RKO (cell line): ENCODE measurements at regions not wholly inside any gene's neighbourhood (a gene's known extent, or its start where the extent isn't known, plus 50 kb on each side); places are given as distances from the start of the nearest gene placed in this dataset.

Experiments used
- DNase-seq: peaks from one replicate; pipeline ENCODE4 v3.0.0-alpha.2; 2016; ENCODE audit warnings: low spot score

DNA sequence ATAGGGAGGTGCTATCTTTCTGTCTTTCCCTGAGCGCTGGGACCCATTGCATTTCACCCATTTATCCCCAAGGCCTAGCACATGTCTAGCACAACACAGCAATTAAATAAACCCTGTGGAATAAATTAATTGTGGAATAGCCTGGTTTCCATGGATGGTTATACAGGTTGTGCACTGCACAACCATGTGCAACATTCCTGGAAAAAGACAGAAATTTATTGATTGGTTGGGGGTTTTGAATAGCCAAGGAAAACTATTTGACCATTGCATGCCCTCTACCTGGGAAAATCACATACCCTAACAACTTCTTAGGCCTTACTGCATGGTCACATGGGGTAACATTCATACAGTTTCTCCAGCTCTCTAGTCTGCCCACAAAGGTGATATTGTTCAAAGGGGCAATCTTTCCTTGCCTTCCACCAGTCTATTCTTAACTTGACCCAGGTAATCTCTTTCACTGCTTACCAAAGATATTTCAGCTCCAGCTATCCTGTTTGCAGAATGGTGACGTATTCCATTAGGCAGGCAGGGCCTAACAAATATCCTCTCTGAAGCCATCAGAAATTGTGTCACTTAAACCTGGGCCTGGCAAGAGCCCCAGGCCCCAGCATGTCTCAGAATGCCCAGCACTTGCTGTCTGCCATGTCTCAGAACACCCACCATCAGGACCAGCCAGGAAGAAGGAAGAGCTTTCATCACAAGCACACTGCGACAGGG, 157.9 kb upstream of the RAB4A start:
- DNase-seq: no peak

DNA sequence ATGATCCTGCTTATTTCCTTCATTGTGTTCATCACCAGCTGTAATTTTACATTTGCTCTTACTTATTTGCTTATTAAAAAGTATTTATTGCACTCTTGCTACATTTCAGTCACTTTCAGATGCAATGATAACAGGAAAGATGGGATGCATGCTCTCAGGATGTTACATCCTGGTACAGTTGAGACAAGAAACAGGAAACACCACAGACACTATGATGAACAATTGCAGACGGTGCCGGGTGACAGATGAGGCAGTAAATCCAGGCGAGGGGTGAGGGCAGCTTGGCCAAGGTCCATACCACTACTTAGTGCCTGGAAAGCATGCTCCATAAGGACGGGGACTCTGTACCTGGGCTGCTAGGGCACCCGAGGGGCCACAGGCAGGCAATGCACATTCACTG, 156.6 kb upstream of the RAB4A start:
- DNase-seq: no peak

- no peak for DNase-seq
Measured at GRCh38 chr1:229114850-229115365, 156.0 kb upstream of the RAB4A start.

DNA sequence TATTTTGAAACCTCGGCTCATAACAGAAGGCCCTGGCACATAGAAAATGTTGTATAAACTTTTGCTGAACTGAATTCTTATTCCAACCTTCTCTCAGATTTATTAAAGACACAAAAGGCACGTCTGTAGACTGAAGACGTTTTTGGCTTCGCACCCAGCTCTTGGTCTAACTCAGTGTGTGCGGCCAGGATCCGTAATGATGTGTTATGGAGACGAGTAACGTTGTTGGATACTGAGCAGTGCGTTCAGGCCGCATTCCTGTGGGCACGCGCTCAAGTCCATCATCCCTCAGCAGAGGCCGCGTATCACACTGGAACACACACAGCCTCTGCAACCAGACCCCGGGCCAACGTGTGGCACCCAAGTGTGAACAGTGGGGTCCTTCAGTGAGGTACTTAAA, 154.8 kb upstream of the RAB4A start:
- DNase-seq: no peak

DNA sequence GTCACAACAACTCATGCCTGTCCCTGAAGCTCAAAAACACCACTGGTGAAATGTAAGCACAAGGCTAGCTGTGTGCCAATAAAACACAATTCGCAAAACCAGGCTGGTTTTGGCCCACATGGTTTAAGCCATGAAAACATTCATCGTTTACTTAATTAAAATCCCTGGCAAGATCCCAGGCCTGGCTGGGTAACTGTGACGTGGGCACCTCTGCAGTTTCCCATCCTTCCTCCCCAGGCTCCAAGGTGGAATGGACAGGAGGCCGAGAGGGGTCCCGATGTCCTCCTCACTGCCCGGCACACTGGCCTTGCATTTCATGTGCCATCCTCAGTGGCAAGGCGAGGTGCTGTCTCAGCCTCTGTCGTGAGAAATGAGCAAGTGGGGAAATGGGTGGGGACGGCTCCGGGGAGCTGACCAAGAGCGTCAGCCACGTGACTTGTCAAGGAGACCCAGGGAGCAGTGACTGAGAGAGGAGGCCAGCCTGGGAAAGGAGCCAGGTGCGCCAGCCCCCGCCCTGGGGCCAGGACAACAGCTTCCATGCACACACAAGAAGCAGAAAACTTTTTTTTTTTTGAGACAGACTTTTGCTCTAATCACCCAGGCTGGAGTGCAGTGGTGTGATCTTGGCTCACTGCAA, 153.1 kb upstream of the RAB4A start:
- no peak for DNase-seq

- no peak for DNase-seq
Measured at GRCh38 chr1:229118477-229119061, 152.3 kb upstream of the RAB4A start.

- no peak for DNase-seq
Measured at GRCh38 chr1:229119161-229119560, 151.8 kb upstream of the RAB4A start.

DNA sequence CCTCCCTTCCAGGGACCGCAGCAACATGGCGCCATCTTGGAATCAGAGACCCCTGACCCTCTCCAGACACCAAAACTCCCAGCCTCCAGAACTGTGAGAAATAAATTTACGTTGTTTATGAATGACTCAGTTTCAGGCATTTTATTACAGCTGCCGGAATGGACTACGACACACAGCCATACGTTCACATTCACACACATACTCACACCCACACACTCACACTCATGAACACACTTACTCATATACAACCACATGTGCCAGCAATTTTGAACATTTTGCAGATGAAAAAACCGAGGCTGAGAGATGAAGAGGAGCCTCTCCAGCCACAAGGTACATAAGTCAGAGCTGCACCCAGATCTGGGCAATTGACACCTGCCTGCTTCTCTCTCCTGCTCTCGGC, 151.0 kb upstream of the RAB4A start:
- no peak for DNase-seq

- DNase-seq: no peak
Measured at GRCh38 chr1:229121845-229122436, 149.0 kb upstream of the RAB4A start.

DNA sequence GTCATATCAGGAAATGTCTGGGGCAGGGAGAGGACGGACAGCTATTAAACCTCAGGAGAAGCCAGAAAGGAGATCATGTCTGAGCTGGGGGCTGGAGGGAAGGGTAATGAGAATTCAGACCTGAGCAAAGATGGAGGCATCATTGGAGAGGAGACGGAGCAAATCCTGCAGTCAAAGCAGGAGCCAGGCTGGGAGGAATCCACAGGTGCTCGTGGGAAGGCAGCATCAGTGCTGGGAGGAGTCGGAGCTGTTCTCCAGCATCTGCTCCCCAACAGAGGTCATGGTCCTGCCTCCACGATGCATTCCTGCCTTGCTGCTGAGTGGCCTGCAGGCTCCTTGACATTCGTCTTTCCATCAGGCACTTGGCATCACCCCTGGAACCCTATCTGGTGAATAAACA, 148.3 kb upstream of the RAB4A start:
- DNase-seq: no peak

- no peak for DNase-seq
Measured at GRCh38 chr1:229124116-229124515, 146.8 kb upstream of the RAB4A start.

GRCh38 chr1:229124520-229125124, 146.3 kb upstream of the RAB4A start:
- no peak for DNase-seq

- no peak for DNase-seq
Measured at GRCh38 chr1:229127301-229127700, 143.6 kb upstream of the RAB4A start.

DNA sequence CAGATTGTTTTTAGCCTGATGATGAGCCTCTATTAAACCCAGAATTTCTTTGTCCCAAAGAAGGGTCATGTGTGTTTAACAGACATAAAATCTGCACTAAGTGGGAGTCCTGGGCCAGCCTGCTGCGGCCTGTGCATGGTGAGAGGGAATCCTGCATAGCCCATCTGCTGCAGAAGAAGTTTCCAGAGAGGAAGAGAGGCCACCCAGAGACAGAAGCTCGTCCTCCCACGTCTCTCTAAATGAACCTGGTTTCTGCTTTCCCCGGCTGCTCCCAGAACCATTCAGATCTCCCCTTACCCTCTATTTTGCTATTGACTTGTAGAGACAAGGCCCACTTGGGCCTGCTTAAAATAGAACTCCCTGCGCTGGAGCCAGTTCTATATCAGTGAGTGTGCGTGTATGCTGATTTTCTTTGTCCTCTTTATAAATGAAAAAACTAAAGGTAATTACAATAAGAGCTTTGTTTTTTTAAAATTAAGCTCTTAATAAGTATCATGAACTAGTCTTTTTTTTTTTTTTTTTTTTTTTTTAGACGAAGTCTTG, 142.8 kb upstream of the RAB4A start:
- DNase-seq: no peak

DNA sequence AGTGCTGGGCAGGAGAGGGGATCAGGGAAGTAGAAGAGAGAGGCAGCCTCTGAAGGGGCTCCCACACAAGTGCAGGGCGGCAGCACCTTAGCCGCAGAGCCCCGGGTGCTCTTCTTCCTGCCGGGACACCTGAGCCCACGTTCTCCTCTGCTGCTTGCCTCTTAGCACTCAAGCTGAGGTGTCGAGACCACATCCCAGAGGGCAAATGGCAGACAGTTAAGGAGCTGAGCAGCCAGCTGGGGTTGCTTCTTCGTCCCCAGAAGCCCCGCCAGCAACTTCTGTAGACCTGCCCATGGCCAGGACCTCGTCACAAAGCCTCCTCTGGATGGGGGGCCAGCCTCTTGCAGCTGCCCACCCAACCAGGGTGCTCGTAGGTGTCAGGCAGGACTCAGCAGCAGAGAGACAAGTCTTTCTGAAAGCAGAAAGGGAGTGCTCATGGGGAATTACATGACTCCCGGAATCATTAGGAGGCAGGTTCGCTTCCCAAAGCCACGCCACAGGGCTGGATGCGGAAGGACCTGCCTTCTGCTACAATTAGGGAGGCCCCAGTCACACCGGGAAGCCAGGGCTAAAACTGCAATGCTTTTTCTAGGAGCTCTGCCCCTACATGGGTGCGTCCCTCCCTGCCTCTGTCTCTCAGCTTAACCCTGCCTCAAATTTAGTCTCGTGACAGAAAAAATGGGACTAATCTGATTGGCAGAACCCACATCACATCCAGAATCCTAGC, 141.4 kb upstream of the RAB4A start:
- DNase-seq: no peak

- no peak for DNase-seq
Measured at GRCh38 chr1:229130028-229130668, 140.8 kb upstream of the RAB4A start.

DNA sequence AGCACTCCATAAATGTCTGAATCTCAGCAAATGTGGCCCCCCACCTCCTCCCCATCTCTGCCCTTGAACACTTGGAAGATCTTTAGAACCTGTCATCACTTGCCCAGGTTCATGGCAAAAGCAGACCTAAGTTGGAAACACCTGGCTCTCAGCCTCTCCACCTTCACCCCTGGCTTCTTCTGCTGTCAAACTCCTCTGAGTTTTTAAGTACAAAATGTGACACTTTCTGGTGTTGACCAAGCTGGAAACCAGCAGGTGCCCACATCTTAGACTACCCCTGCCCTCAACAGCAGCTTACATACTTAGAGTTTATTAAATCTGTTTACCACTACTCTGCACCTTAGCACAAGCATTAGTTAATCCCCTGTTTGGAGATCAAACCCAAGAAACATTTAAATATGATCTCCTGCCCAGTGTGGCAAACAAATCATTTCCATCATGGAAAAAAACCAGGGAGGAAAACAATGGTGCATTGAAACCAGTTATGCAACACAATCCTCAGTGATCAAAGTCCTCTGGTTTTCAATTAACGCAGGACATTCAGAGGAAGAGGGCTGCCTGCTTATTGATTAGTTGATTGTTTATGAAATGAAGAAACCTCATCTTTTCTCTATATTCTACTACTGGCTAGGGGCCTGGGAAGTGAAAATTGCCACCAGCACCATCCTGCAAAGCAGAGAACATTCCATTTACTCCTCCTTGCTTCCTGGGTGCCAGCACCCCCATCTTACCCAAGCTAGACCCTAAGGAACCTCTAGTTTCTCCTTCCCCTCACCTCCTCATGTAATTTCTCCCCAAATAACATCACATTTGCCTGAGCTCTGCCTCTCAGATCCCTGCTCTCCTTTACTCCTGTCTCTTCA, 139.4 kb upstream of the RAB4A start:
- no peak for DNase-seq

- DNase-seq: no peak
Measured at GRCh38 chr1:229132106-229132443, 138.8 kb upstream of the RAB4A start.

DNA sequence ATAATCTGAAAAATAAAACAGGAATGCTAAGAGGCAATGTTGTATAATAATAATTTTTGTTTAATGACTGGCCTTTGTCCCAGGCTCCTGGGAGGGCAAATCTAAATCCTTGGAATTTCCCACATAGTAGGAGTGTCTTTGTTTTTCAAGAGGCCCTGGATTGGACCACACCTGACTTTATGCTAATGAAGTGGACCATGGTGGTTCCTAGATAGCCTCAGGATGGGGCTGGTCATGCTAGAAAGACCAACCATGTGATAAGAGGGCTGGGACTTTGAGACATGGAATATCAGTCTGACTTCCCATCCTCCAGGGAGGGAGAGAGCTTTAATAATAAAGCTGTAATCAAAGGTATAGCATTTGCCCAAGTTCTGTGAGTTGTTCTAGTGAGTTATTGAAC, 138.2 kb upstream of the RAB4A start:
- DNase-seq: no peak

GRCh38 chr1:229133151-229133550, 137.8 kb upstream of the RAB4A start:
- no peak for DNase-seq
